HG03159 (cell line): ENCODE measurements at regions not wholly inside any gene's neighbourhood (a gene's known extent, or its start where the extent isn't known, plus 50 kb on each side); places are given as distances from the start of the nearest gene placed in this dataset.
"Not testable (repeated sequence)": the region's sequence is repeated elsewhere in the genome, so short reads cannot be mapped to it uniquely, and the experiment has no call there.

Experiments
- ATAC-seq: cut with Tn5 transposase; IDR thresholded peaks from one replicate; pipeline ENCODE4 v1.9.1; 2021; ENCODE audit warnings: mild to moderate bottlenecking, moderate library complexity; ENCODE audit not compliant: unreplicated experiment

GRCh38 chr13:66154976-66155375 lies 1075.2 kb downstream of the PCDH9 start:
- no peak for ATAC-seq

GRCh38 chr13:66154354-66154753 lies 1075.8 kb downstream of the PCDH9 start:
- no peak for ATAC-seq

GRCh38 chr13:66152596-66152995 lies 1077.5 kb downstream of the PCDH9 start:
- ATAC-seq: no peak

- not testable (repeated sequence) for ATAC-seq
These were observed 1085.8 kb downstream of the PCDH9 start for GRCh38 chr13:66144357-66144756.

- ATAC-seq: peak; percentile 26
These were observed 1090.4 kb downstream of the PCDH9 start for GRCh38 chr13:66139701-66140100.

GRCh38 chr13:66139250-66139649 lies 1090.9 kb downstream of the PCDH9 start:
- no peak for ATAC-seq

- peak; percentile 92 for ATAC-seq
These were observed 1091.8 kb downstream of the PCDH9 start for GRCh38 chr13:66138172-66138811.

- ATAC-seq: no peak
These were observed 1092.8 kb downstream of the PCDH9 start for GRCh38 chr13:66137384-66137783.

GRCh38 chr13:66128692-66129269 lies 1101.4 kb downstream of the PCDH9 start:
- peak; percentile 95 for ATAC-seq

GRCh38 chr13:66128201-66128600 lies 1101.9 kb downstream of the PCDH9 start:
- peak; percentile 28 for ATAC-seq

GRCh38 chr13:66117563-66117962 lies 1112.6 kb downstream of the PCDH9 start:
- no peak for ATAC-seq

GRCh38 chr13:66113882-66114526 lies 1116.1 kb downstream of the PCDH9 start:
- ATAC-seq: no peak

- no peak for ATAC-seq
These were observed 1118.5 kb downstream of the PCDH9 start for GRCh38 chr13:66111628-66112027.

GRCh38 chr13:66106246-66106645 lies 1123.9 kb downstream of the PCDH9 start:
- no peak for ATAC-seq

- no peak for ATAC-seq
These were observed 1127.3 kb downstream of the PCDH9 start for GRCh38 chr13:66102864-66103263.

GRCh38 chr13:66099825-66100224 lies 1130.3 kb downstream of the PCDH9 start:
- ATAC-seq: no peak

- no peak for ATAC-seq
These were observed 1131.1 kb downstream of the PCDH9 start for GRCh38 chr13:66098931-66099628.

- no peak for ATAC-seq
These were observed 1140.4 kb downstream of the PCDH9 start for GRCh38 chr13:66089711-66090110.

GRCh38 chr13:66087269-66087710 lies 1142.8 kb downstream of the PCDH9 start:
- no peak for ATAC-seq

GRCh38 chr13:66077132-66077689 lies 1152.9 kb downstream of the PCDH9 start:
- no peak for ATAC-seq

GRCh38 chr13:66076417-66076816 lies 1153.7 kb downstream of the PCDH9 start:
- no peak for ATAC-seq
